ENCODE measurements at regions not wholly inside any gene's neighbourhood (a gene's known extent, or its start where the extent isn't known, plus 50 kb on each side); places are given as distances from the start of the nearest gene placed in this dataset.
"Not testable (repeated sequence)": the region's sequence is repeated elsewhere in the genome, so short reads cannot be mapped to it uniquely, and the experiment has no call there.

GRCh38 chr7:46281071-46281470, 360.0 kb upstream of the IGFBP3 start:
- no peak for FAIRE-seq
- no peak for DNase-seq (ENCODE audit: extremely low spot score, insufficient read length, low read depth)

- FAIRE-seq (no peak), DNase-seq (ENCODE audit: extremely low spot score, insufficient read length, low read depth) (no peak)
These were observed 358.2 kb upstream of the IGFBP3 start for GRCh38 chr7:46279290-46279689.

- DNase-seq (ENCODE audit: extremely low spot score, insufficient read length, low read depth) (no peak), FAIRE-seq (no peak)
These were observed 343.6 kb upstream of the IGFBP3 start for GRCh38 chr7:46264646-46265045.

- not testable (repeated sequence) for FAIRE-seq
These were observed 340.6 kb upstream of the IGFBP3 start for GRCh38 chr7:46261638-46262037.

GRCh38 chr7:46259947-46260346, 338.9 kb upstream of the IGFBP3 start:
- DNase-seq (ENCODE audit: extremely low spot score, insufficient read length, low read depth) = no peak
- no peak for FAIRE-seq

More at GRCh38 chr7:46261638-46262037, 340.6 kb upstream of the IGFBP3 start:
- not testable (repeated sequence) for DNase-seq (ENCODE audit: extremely low spot score, insufficient read length, low read depth)

GRCh38 chr7:46257761-46258448, 336.8 kb upstream of the IGFBP3 start:
- DNase-seq (ENCODE audit: extremely low spot score, insufficient read length, low read depth) = no peak
- FAIRE-seq = no peak

GRCh38 chr7:46256870-46257661, 336.0 kb upstream of the IGFBP3 start:
- DNase-seq (ENCODE audit: extremely low spot score, insufficient read length, low read depth) (no peak), FAIRE-seq (no peak)

- DNase-seq (ENCODE audit: extremely low spot score, insufficient read length, low read depth) (no peak), FAIRE-seq (no peak)
These were observed 332.4 kb upstream of the IGFBP3 start for GRCh38 chr7:46253520-46253919.

GRCh38 chr7:46247664-46248063, 326.6 kb upstream of the IGFBP3 start:
- FAIRE-seq (no peak), DNase-seq (ENCODE audit: extremely low spot score, insufficient read length, low read depth) (no peak)

GRCh38 chr7:46245586-46246111, 324.6 kb upstream of the IGFBP3 start:
- DNase-seq (ENCODE audit: extremely low spot score, insufficient read length, low read depth) = no peak
- no peak for FAIRE-seq

GRCh38 chr7:46244757-46245156, 323.7 kb upstream of the IGFBP3 start:
- FAIRE-seq = no peak
- DNase-seq (ENCODE audit: extremely low spot score, insufficient read length, low read depth) = no peak

GRCh38 chr7:46243406-46243805, 322.3 kb upstream of the IGFBP3 start:
- FAIRE-seq = no peak
- DNase-seq (ENCODE audit: extremely low spot score, insufficient read length, low read depth) = no peak

- FAIRE-seq (no peak), DNase-seq (ENCODE audit: extremely low spot score, insufficient read length, low read depth) (no peak)
These were observed 318.8 kb upstream of the IGFBP3 start for GRCh38 chr7:46239846-46240245.

- DNase-seq (ENCODE audit: extremely low spot score, insufficient read length, low read depth) = no peak
- no peak for FAIRE-seq
These were observed 316.4 kb upstream of the IGFBP3 start for GRCh38 chr7:46237466-46237865.

GRCh38 chr7:46233585-46234329, 312.7 kb upstream of the IGFBP3 start:
- no peak for FAIRE-seq

GRCh38 chr7:46230990-46231305, 309.9 kb upstream of the IGFBP3 start:
- FAIRE-seq (no peak), DNase-seq (ENCODE audit: extremely low spot score, insufficient read length, low read depth) (no peak)

More at GRCh38 chr7:46233585-46234329, 312.7 kb upstream of the IGFBP3 start:
- DNase-seq (ENCODE audit: extremely low spot score, insufficient read length, low read depth) = no peak

- FAIRE-seq (no peak), DNase-seq (ENCODE audit: extremely low spot score, insufficient read length, low read depth) (no peak)
These were observed 309.4 kb upstream of the IGFBP3 start for GRCh38 chr7:46230298-46230989.

- DNase-seq (ENCODE audit: extremely low spot score, insufficient read length, low read depth) (no peak), FAIRE-seq (no peak)
These were observed 308.3 kb upstream of the IGFBP3 start for GRCh38 chr7:46229409-46229808.

- DNase-seq (ENCODE audit: extremely low spot score, insufficient read length, low read depth) (no peak), FAIRE-seq (no peak)
These were observed 305.8 kb upstream of the IGFBP3 start for GRCh38 chr7:46226860-46227259.

GRCh38 chr7:46224363-46224762, 303.3 kb upstream of the IGFBP3 start:
- DNase-seq (ENCODE audit: extremely low spot score, insufficient read length, low read depth) = no peak
- FAIRE-seq = no peak

Measured in GM18507 (cell line).